Smooth muscle cell (in vitro differentiated cells): ENCODE measurements at regions not wholly inside any gene's neighbourhood (a gene's known extent, or its start where the extent isn't known, plus 50 kb on each side); places are given as distances from the start of the nearest gene placed in this dataset.
A peak's percentile ranks its signal among the peaks of the same experiment; 100 is the strongest.

Experiments
- DNase-seq: peaks from one replicate; lab custom pipeline; 2025; ENCODE audit not compliant: unreplicated experiment; lab: John Stamatoyannopoulos, UW
- H2AFZ ChIP-seq: fragments of 200-600 bp; sonication (generic); 2 replicates; pipeline ENCODE4 v1.6.0; 2016; ENCODE audit warnings: antibody characterized with exemption, low read depth, mild to moderate bottlenecking
- H3F3A ChIP-seq: fragments of 200-600 bp; sonication (generic); 2 replicates; pipeline ENCODE4 v1.6.0; 2017; ENCODE audit warnings: antibody characterized with exemption, low read depth
- H3K27ac ChIP-seq: fragments of 200-600 bp; sonication (generic); 2 replicates; pipeline ENCODE4 v1.5.1; 2016; ENCODE audit warnings: low read depth, mild to moderate bottlenecking
- H3K27me3 ChIP-seq: fragments of 200-600 bp; sonication (generic); 2 replicates; pipeline ENCODE4 v1.6.1; 2016; ENCODE audit warnings: low read depth, mild to moderate bottlenecking
- H3K36me3 ChIP-seq: fragments of 200-600 bp; sonication (generic); 2 replicates; pipeline ENCODE4 v1.5.1; 2016; ENCODE audit warnings: low read depth
- H3K4me1 ChIP-seq: fragments of 200-600 bp; sonication (generic); 2 replicates; pipeline ENCODE4 v1.5.1; 2016; ENCODE audit warnings: low read depth
- H3K4me2 ChIP-seq: fragments of 200-600 bp; sonication (generic); 2 replicates; pipeline ENCODE4 v1.6.0; 2016; ENCODE audit warnings: mild to moderate bottlenecking
- H3K4me3 ChIP-seq: fragments of 200-600 bp; sonication (generic); 2 replicates; pipeline ENCODE4 v1.5.1; 2016; ENCODE audit warnings: mild to moderate bottlenecking
- H3K79me2 ChIP-seq: fragments of 200-600 bp; sonication (generic); 2 replicates; pipeline ENCODE4 v1.6.0; 2016; ENCODE audit warnings: low read depth, mild to moderate bottlenecking
- H3K9ac ChIP-seq: fragments of 200-600 bp; sonication (generic); 2 replicates; pipeline ENCODE4 v1.6.0; 2016; ENCODE audit warnings: low read depth
- H3K9me3 ChIP-seq: fragments of 200-600 bp; sonication (generic); replicated peaks from 2 replicates; pipeline ENCODE4 v1.5.1; 2016; ENCODE audit warnings: low read depth
- H4K20me1 ChIP-seq: fragments of 200-600 bp; sonication (generic); 2 replicates; pipeline ENCODE4 v1.6.0; 2016; ENCODE audit warnings: low read depth
- WGBS: methylation state at CpG from one replicate; pipeline ENCODE4 v1.1.7; 2016; ENCODE audit warnings: low lambda C conversion rate; 5-methylcytosine and 5-hydroxymethylcytosine counted together
- TF ChIP-seq, protein P1 (sequence below): fragments of 200-600 bp; sonication (generic); IDR thresholded peaks from 2 replicates; pipeline ENCODE4 v1.5.1; 2017; ENCODE audit warnings: borderline replicate concordance, mild to moderate bottlenecking, antibody characterized with exemption; ENCODE audit not compliant: insufficient read depth, poor library complexity, severe bottlenecking

- peaks cover 11% of the 10 kb centered on the region for H3F3A ChIP-seq
- no peaks in the 10 kb centered on the region for H3K27me3 ChIP-seq
- peak overlapping the region; percentile 82 for H3K4me2 ChIP-seq
- H3K27ac ChIP-seq: peak overlapping the region; percentile 60
- H3K4me3 ChIP-seq: peak overlapping the region; percentile 19
- H3K4me1 ChIP-seq: peaks cover 8% of the 10 kb centered on the region
- no peaks in the 10 kb centered on the region for H4K20me1 ChIP-seq
- H3K79me2 ChIP-seq: no peaks in the 10 kb centered on the region
- no peak for DNase-seq
- 39% methylated on average over 5 of the region's 5 CpGs for WGBS
- no peaks in the 10 kb centered on the region for H3K9me3 ChIP-seq
- H2AFZ ChIP-seq: peak overlapping the region; percentile 78
- no peak overlapping the region for H3K9ac ChIP-seq
- no peaks in the 10 kb centered on the region for H3K36me3 ChIP-seq
- TF ChIP-seq, protein P1, sequence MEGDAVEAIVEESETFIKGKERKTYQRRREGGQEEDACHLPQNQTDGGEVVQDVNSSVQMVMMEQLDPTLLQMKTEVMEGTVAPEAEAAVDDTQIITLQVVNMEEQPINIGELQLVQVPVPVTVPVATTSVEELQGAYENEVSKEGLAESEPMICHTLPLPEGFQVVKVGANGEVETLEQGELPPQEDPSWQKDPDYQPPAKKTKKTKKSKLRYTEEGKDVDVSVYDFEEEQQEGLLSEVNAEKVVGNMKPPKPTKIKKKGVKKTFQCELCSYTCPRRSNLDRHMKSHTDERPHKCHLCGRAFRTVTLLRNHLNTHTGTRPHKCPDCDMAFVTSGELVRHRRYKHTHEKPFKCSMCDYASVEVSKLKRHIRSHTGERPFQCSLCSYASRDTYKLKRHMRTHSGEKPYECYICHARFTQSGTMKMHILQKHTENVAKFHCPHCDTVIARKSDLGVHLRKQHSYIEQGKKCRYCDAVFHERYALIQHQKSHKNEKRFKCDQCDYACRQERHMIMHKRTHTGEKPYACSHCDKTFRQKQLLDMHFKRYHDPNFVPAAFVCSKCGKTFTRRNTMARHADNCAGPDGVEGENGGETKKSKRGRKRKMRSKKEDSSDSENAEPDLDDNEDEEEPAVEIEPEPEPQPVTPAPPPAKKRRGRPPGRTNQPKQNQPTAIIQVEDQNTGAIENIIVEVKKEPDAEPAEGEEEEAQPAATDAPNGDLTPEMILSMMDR: no peak
Observed at GRCh38 chr3:55246033-55246432, 241.1 kb downstream of the WNT5A start.

GRCh38 chr3:55245351-55245750, 241.8 kb downstream of the WNT5A start:
- H3K27ac ChIP-seq: peak overlapping the region; percentile 60
- no peaks in the 10 kb centered on the region for H3K79me2 ChIP-seq
- H3K4me1 ChIP-seq: peaks cover 8% of the 10 kb centered on the region
- H3K4me3 ChIP-seq: no peak overlapping the region
- H3K4me2 ChIP-seq: peak overlapping the region; percentile 82
- WGBS: 78% methylated on average over 2 of the region's 2 CpGs
- H3F3A ChIP-seq: peaks cover 11% of the 10 kb centered on the region
- no peaks in the 10 kb centered on the region for H3K27me3 ChIP-seq
- no peaks in the 10 kb centered on the region for H3K9me3 ChIP-seq
- no peak overlapping the region for H3K9ac ChIP-seq
- no peaks in the 10 kb centered on the region for H3K36me3 ChIP-seq
- peak overlapping the region; percentile 78 for H2AFZ ChIP-seq
- no peak for DNase-seq
- no peaks in the 10 kb centered on the region for H4K20me1 ChIP-seq
- TF ChIP-seq, protein P1: no peak

DNA sequence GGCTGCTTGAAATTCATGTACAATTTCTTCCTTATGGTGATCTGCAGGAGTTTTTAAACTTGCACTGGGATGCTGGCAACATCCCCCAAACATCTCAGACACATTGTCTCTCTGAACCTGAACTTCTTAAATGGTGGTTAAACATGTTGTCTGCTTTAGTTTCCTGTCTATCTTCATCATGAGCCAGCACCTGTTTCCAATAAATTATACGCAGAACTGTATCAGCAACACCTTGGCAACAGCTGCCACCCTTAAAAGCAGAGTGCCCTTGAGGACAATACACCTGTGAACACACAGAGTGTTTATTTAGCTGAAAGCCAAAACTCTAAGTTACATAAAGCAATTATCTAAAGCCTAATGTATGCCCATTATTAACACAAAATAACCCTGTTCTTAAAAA, 242.9 kb downstream of the WNT5A start:
- no peak for DNase-seq
- Histone ChIP-seq H3K27me3 (no peaks in the 10 kb centered on the region), H2AFZ (no peak overlapping the region), H3K27ac (no peak overlapping the region), H3K4me3 (no peak overlapping the region), H3K79me2 (no peaks in the 10 kb centered on the region), H3K9ac (no peak overlapping the region), H3K4me1 (peaks cover 8% of the 10 kb centered on the region), H3K4me2 (no peak overlapping the region), H3K36me3 (no peaks in the 10 kb centered on the region), H4K20me1 (no peaks in the 10 kb centered on the region), H3F3A (peaks cover 11% of the 10 kb centered on the region), H3K9me3 (no peaks in the 10 kb centered on the region)
- TF ChIP-seq, protein P1: no peak
- 100% methylated on average over 1 of the region's 1 CpG for WGBS

GRCh38 chr3:55243678-55244077, 243.4 kb downstream of the WNT5A start:
- TF ChIP-seq, protein P1: no peak
- WGBS: 71% methylated on average over 9 of the region's 9 CpGs
- Histone ChIP-seq H3K27ac (no peak overlapping the region), H3K4me3 (no peak overlapping the region), H2AFZ (no peak overlapping the region), H3F3A (peaks cover 11% of the 10 kb centered on the region), H3K27me3 (no peaks in the 10 kb centered on the region), H3K36me3 (no peaks in the 10 kb centered on the region), H4K20me1 (no peaks in the 10 kb centered on the region), H3K4me2 (no peak overlapping the region), H3K79me2 (no peaks in the 10 kb centered on the region), H3K9ac (no peak overlapping the region), H3K9me3 (no peaks in the 10 kb centered on the region), H3K4me1 (peaks cover 8% of the 10 kb centered on the region)
- no peak for DNase-seq
